GM12878 (cell line): ENCODE measurements at regions not wholly inside any gene's neighbourhood (a gene's known extent, or its start where the extent isn't known, plus 50 kb on each side); places are given as distances from the start of the nearest gene placed in this dataset.

ENCODE experiments used
- ATAC-seq: fragments of 200-7000 bp; cut with Tn5 transposase; 3 replicates; pipeline ENCODE4 v1.9.1; 2020; ENCODE audit warnings: mild to moderate bottlenecking, moderate library complexity
- BruUV-seq: library from RNA; stranded (reverse); fragments of 400-500 nt; replicated peaks from 2 replicates; lab custom pipeline; 2021; lab: Mats Ljungman, UMichigan
- CTCF ChIA-PET: fragments of 300-600 bp; sonication (Branson Sonifier 250); formaldehyde crosslinking; extraction: SDS; loops from one replicate; lab custom pipeline; 2021; ENCODE audit warnings: inconsistent platforms; lab: Yijun Ruan, JAX
- POLR2A ChIA-PET: fragments of 350-600 bp; formaldehyde crosslinking; extraction: SDS; loops from one replicate; lab custom pipeline; 2021; ENCODE audit warnings: inconsistent platforms; lab: Charles Lee
- RAD21 ChIA-PET: fragments of 300-600 bp; sonication (Branson Sonifier 250); formaldehyde crosslinking; loops from one replicate; lab custom pipeline; 2023; ENCODE audit warnings: antibody characterized with exemption; ENCODE audit not compliant: unreplicated experiment; lab: Charles Lee
- SMC1A ChIA-PET: fragments of 300-600 bp; sonication (Branson Sonifier 250); formaldehyde crosslinking; loops from one replicate; lab custom pipeline; 2023; ENCODE audit not compliant: unreplicated experiment, uncharacterized antibody; lab: Charles Lee
- DNase-seq: peaks from one replicate; pipeline ENCODE4 v3.0.0-alpha.2; 2011; ENCODE audit warnings: low read depth, low spot score
- FAIRE-seq: peaks from 3 replicates; lab custom pipeline; 2011; peaks lifted over from hg19 to GRCh38; lab: Jason Lieb, UNC
- H2AFZ ChIP-seq: 2 replicates; pipeline ENCODE4 v1.6.0; 2011; ENCODE audit warnings: low read depth, low read length, control low read depth; ENCODE audit not compliant: control insufficient read depth
- H3K27ac ChIP-seq: 2 replicates; pipeline ENCODE4 v1.5.1; 2011; ENCODE audit warnings: control low read depth; ENCODE audit not compliant: control insufficient read depth, insufficient read depth
- H3K27me3 ChIP-seq, 2 experiments: replicated peaks in 1 of 2; 2 replicates each; pipeline versions ENCODE4 v1.6.0 to v1.6.1; 2011; ENCODE audit warnings: low read length in 1 of 2; ENCODE audit not compliant: control insufficient read depth in 2 of 2, insufficient read depth in 2 of 2
- H3K36me3 ChIP-seq, 2 experiments: 2 replicates each; pipeline ENCODE4 v1.5.1; 2011; ENCODE audit warnings: low read length in 1 of 2; ENCODE audit not compliant: control insufficient read depth in 2 of 2, insufficient read depth in 2 of 2
- H3K4me1 ChIP-seq: 2 replicates; pipeline ENCODE4 v1.6.1; 2011; ENCODE audit warnings: mild to moderate bottlenecking, low read length, moderate library complexity, mixed read lengths; ENCODE audit not compliant: control insufficient read depth, insufficient read depth
- H3K4me2 ChIP-seq: 2 replicates; pipeline ENCODE4 v1.6.0; 2011; ENCODE audit warnings: control low read depth; ENCODE audit not compliant: control insufficient read depth, insufficient read depth
- H3K4me3 ChIP-seq: fragments of 200-600 bp; sonication (generic); 2 replicates; pipeline ENCODE4 v1.5.1; 2016
- H3K79me2 ChIP-seq: 2 replicates; pipeline ENCODE4 v1.6.0; 2011; ENCODE audit warnings: low read length; ENCODE audit not compliant: control insufficient read depth, insufficient read depth
- H3K9ac ChIP-seq: 2 replicates; pipeline ENCODE4 v1.8.0; 2011; ENCODE audit warnings: low read length, control low read depth, mixed read lengths; ENCODE audit not compliant: control insufficient read depth, insufficient read depth
- H3K9me3 ChIP-seq: replicated peaks from 3 replicates; pipeline ENCODE4 v1.5.1; 2011; ENCODE audit warnings: mild to moderate bottlenecking, low read length; ENCODE audit not compliant: control insufficient read depth, insufficient read depth
- H4K20me1 ChIP-seq: 2 replicates; pipeline ENCODE4 v1.6.0; 2011; ENCODE audit not compliant: control insufficient read depth, insufficient read depth
- CREB1 ChIP-seq: IDR thresholded peaks from 2 replicates; pipeline ENCODE4 v1.6.1; 2012; ENCODE audit warnings: low read depth, mild to moderate bottlenecking, inconsistent platforms
- ESRRA ChIP-seq: IDR thresholded peaks from 2 replicates; pipeline ENCODE4 v1.6.1; 2012; ENCODE audit warnings: mild to moderate bottlenecking, low read length, improper control_type of control experiment
- FOXM1 ChIP-seq: IDR thresholded peaks from 2 replicates; pipeline ENCODE4 v1.6.1; 2012; ENCODE audit warnings: low read depth, mild to moderate bottlenecking, inconsistent platforms, low read length, moderate library complexity
- HDGF ChIP-seq: fragments of 450-650 bp; IDR thresholded peaks from 2 replicates; pipeline ENCODE4 v1.6.1; 2016; ENCODE audit warnings: antibody characterized with exemption
- KDM1A ChIP-seq: fragments of 200-600 bp; sonication (generic); IDR thresholded peaks from 2 replicates; pipeline ENCODE4 v1.6.1; 2016; ENCODE audit warnings: borderline replicate concordance
- KLF5 ChIP-seq: fragments of 450-650 bp; IDR thresholded peaks from 2 replicates; pipeline ENCODE4 v1.6.1; 2014; ENCODE audit warnings: mild to moderate bottlenecking; ENCODE audit not compliant: partially characterized antibody
- MTA3 ChIP-seq: IDR thresholded peaks from 2 replicates; pipeline ENCODE4 v1.6.1; 2012; ENCODE audit warnings: low read length, inconsistent platforms, borderline replicate concordance
- PAX5 ChIP-seq: IDR thresholded peaks from 2 replicates; pipeline ENCODE4 v1.6.1; 2011; ENCODE audit warnings: low read depth, low read length, borderline replicate concordance
- TAF1 ChIP-seq: IDR thresholded peaks from 2 replicates; pipeline ENCODE4 v1.6.1; 2011; ENCODE audit warnings: mild to moderate bottlenecking, low read depth, low read length, borderline replicate concordance
- TBL1XR1 ChIP-seq: IDR thresholded peaks from 2 replicates; pipeline ENCODE4 v1.6.1; 2012; ENCODE audit warnings: low read depth, low read length, improper control_type of control experiment
- YY1 ChIP-seq: IDR thresholded peaks from 2 replicates; pipeline ENCODE4 v1.6.1; 2011; ENCODE audit warnings: low read depth, mild to moderate bottlenecking, low read length
- ZNF207 ChIP-seq: fragments of 450-650 bp; IDR thresholded peaks from 2 replicates; pipeline ENCODE4 v1.6.1; 2014; ENCODE audit warnings: antibody characterized with exemption, mild to moderate bottlenecking, borderline replicate concordance
- WGBS: methylation state at CpG from one replicate; pipeline ENCODE4 v1.1.6; 2016; ENCODE audit warnings: low lambda C conversion rate; ENCODE audit not compliant: insufficient replicate concordance, insufficient coverage; ENCODE audit errors: missing lambda C conversion rate; 5-methylcytosine and 5-hydroxymethylcytosine counted together
- in situ Hi-C: fragments of 300-500 bp; cut with MboI; formaldehyde crosslinking; loops from 9 replicates; pipeline ENCODE4 v1.14.3; 2018; ENCODE audit warnings: mixed read lengths
- intact Hi-C: fragments of 100-400 bp; cut with micrococcal nuclease; formaldehyde crosslinking; loops from one replicate; pipeline ENCODE4 v1.14.2; 2022; ENCODE audit not compliant: unreplicated experiment
- TF ChIP-seq, protein P1 (sequence below): fragments of 450-650 bp; IDR thresholded peaks from 2 replicates; pipeline ENCODE4 v1.6.1; 2017; ENCODE audit warnings: low read depth, mild to moderate bottlenecking, moderate library complexity
- TF ChIP-seq, protein P2 (sequence below): IDR thresholded peaks from 2 replicates; pipeline ENCODE4 v1.6.1; 2011; ENCODE audit warnings: mild to moderate bottlenecking, low read depth, low read length, moderate library complexity; ENCODE audit not compliant: insufficient replicate concordance
- TF ChIP-seq, protein P3 (sequence below): IDR thresholded peaks from 2 replicates; pipeline ENCODE4 v1.6.1; 2011; ENCODE audit warnings: borderline replicate concordance, low read depth, mild to moderate bottlenecking, moderate library complexity, low read length; ENCODE audit not compliant: insufficient read depth, poor library complexity, severe bottlenecking

DNA sequence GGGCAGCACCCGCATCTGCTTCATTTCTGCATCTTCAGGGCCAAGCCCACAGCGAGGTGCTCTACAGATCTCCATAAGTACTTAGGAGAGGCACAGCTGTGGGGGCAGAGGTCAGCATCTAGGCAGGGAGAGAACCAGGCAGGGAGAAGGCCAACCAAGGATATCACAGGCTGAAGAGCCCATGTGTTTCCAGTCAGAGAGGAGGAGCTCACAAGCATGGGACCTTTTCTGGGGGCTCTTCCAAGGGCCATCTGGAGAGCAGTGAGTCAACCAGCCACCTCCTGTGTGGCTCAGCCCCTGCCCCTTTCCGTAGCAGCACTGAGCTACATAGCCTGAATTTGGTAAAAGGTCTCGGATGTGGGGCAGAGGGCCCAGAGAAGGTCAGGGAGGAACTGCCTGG lies 78.5 kb downstream of the ARL6IP4 start:
- Histone ChIP-seq H4K20me1 (no peaks in the 10 kb centered on the region), H3K9me3 (no peaks in the 10 kb centered on the region), H3K4me1 (peaks cover 15% of the 10 kb centered on the region), H2AFZ (no peak overlapping the region), H3K4me3 (no peak overlapping the region), H3K79me2 (no peaks in the 10 kb centered on the region), H3K4me2 (no peak overlapping the region), H3K9ac (no peak overlapping the region), H3K36me3 (no peaks in the 10 kb centered on the region; a peak in 1 of 4 replicates), H3K27me3 (no peaks in the 10 kb centered on the region), H3K27ac (no peak overlapping the region)
- SMC1A ChIA-PET, result interaction anchor here (0.9 to 1.7 kb wide), 4 partner anchors 9 to 16 kb away, joined by 3 to 8 read pairs (median 4); no protein-coding TSS in a partner anchor
- in situ Hi-C loops (no loop called here), intact Hi-C loops (no loop called here)
- TF ChIP-seq, protein P1, sequence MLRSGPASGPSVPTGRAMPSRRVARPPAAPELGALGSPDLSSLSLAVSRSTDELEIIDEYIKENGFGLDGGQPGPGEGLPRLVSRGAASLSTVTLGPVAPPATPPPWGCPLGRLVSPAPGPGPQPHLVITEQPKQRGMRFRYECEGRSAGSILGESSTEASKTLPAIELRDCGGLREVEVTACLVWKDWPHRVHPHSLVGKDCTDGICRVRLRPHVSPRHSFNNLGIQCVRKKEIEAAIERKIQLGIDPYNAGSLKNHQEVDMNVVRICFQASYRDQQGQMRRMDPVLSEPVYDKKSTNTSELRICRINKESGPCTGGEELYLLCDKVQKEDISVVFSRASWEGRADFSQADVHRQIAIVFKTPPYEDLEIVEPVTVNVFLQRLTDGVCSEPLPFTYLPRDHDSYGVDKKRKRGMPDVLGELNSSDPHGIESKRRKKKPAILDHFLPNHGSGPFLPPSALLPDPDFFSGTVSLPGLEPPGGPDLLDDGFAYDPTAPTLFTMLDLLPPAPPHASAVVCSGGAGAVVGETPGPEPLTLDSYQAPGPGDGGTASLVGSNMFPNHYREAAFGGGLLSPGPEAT, result no peak
- TF ChIP-seq KLF5 (no peak), ZNF207 (no peak), CREB1 (no peak), TAF1 (no peak), TBL1XR1 (no peak), KDM1A (no peak), FOXM1 (no peak), YY1 (no peak), ESRRA (no peak), MTA3 (no peak), HDGF (no peak), PAX5 (no peak)
- TF ChIP-seq, protein P2, sequence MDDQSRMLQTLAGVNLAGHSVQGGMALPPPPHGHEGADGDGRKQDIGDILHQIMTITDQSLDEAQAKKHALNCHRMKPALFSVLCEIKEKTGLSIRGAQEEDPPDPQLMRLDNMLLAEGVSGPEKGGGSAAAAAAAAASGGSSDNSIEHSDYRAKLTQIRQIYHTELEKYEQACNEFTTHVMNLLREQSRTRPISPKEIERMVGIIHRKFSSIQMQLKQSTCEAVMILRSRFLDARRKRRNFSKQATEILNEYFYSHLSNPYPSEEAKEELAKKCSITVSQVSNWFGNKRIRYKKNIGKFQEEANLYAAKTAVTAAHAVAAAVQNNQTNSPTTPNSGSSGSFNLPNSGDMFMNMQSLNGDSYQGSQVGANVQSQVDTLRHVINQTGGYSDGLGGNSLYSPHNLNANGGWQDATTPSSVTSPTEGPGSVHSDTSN, result no peak
- TF ChIP-seq, protein P3, sequence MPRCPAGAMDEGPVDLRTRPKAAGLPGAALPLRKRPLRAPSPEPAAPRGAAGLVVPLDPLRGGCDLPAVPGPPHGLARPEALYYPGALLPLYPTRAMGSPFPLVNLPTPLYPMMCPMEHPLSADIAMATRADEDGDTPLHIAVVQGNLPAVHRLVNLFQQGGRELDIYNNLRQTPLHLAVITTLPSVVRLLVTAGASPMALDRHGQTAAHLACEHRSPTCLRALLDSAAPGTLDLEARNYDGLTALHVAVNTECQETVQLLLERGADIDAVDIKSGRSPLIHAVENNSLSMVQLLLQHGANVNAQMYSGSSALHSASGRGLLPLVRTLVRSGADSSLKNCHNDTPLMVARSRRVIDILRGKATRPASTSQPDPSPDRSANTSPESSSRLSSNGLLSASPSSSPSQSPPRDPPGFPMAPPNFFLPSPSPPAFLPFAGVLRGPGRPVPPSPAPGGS, result no peak
- POLR2A ChIA-PET, result no interaction called here
- BruUV-seq, result no TSS peak
- FAIRE-seq (no peak), DNase-seq (no peak), ATAC-seq (no peak)
- 36% methylated on average over 4 of the region's 4 CpGs for whole genome bisulfite sequencing
- RAD21 ChIA-PET, result interaction anchor here (0.7 kb wide), 1 partner anchor 15 kb away, joined by 3 read pairs; no protein-coding TSS in a partner anchor
- CTCF ChIA-PET, result interaction anchor here (1.4 kb wide), 1 partner anchor 179 kb away, joined by 6 read pairs; no protein-coding TSS in a partner anchor
